ENCODE measurements at regions not wholly inside any gene's neighbourhood (a gene's known extent, or its start where the extent isn't known, plus 50 kb on each side); places are given as distances from the start of the nearest gene placed in this dataset.

GRCh38 chr2:146869328-146869727, 975.5 kb upstream of the ACVR2A start:
- H3K4me1 ChIP-seq (ENCODE audit: control insufficient read depth, insufficient read depth, low read length): no peaks in the 10 kb centered on the region
- H3K36me3 ChIP-seq (ENCODE audit: control insufficient read depth, insufficient read depth, low read length): no peaks in the 10 kb centered on the region
- H3K27ac ChIP-seq (ENCODE audit: low read length): no peak overlapping the region
- no peaks in the 10 kb centered on the region for H3K9me3 ChIP-seq (replicated peaks; ENCODE audit: control insufficient read depth, low read depth, low read length)
- H3K4me3 ChIP-seq (ENCODE audit: low read length): no peak overlapping the region
- no peak for DNase-seq
- no peaks in the 10 kb centered on the region for H3K27me3 ChIP-seq (ENCODE audit: control insufficient read depth, insufficient read depth, low read length)

- no peaks in the 10 kb centered on the region for H3K9me3 ChIP-seq (replicated peaks; ENCODE audit: control insufficient read depth, low read depth, low read length)
- H3K4me3 ChIP-seq (ENCODE audit: low read length): no peak overlapping the region
- no peaks in the 10 kb centered on the region for H3K36me3 ChIP-seq (ENCODE audit: control insufficient read depth, insufficient read depth, low read length)
- no peak for DNase-seq
- no peaks in the 10 kb centered on the region for H3K4me1 ChIP-seq (ENCODE audit: control insufficient read depth, insufficient read depth, low read length)
- H3K27me3 ChIP-seq (ENCODE audit: control insufficient read depth, insufficient read depth, low read length): no peaks in the 10 kb centered on the region
- H3K27ac ChIP-seq (ENCODE audit: low read length): no peak overlapping the region
Observed at GRCh38 chr2:146868051-146868450, 976.8 kb upstream of the ACVR2A start.

GRCh38 chr2:146867477-146867986, 977.3 kb upstream of the ACVR2A start:
- Histone ChIP-seq H3K4me3 (ENCODE audit: low read length) (no peak overlapping the region), H3K4me1 (ENCODE audit: control insufficient read depth, insufficient read depth, low read length) (no peaks in the 10 kb centered on the region), H3K9me3 (replicated peaks; ENCODE audit: control insufficient read depth, low read depth, low read length) (no peaks in the 10 kb centered on the region), H3K36me3 (ENCODE audit: control insufficient read depth, insufficient read depth, low read length) (no peaks in the 10 kb centered on the region), H3K27ac (ENCODE audit: low read length) (no peak overlapping the region), H3K27me3 (ENCODE audit: control insufficient read depth, insufficient read depth, low read length) (no peaks in the 10 kb centered on the region)
- 96% methylated on average over 5 of the region's 5 CpGs for WGBS (ENCODE audit: insufficient coverage)
- DNase-seq: no peak

GRCh38 chr2:146853741-146854444, 990.9 kb upstream of the ACVR2A start:
- Histone ChIP-seq H3K27me3 (ENCODE audit: control insufficient read depth, insufficient read depth, low read length) (no peaks in the 10 kb centered on the region), H3K9me3 (replicated peaks; ENCODE audit: control insufficient read depth, low read depth, low read length) (no peaks in the 10 kb centered on the region), H3K4me1 (ENCODE audit: control insufficient read depth, insufficient read depth, low read length) (no peaks in the 10 kb centered on the region), H3K27ac (ENCODE audit: low read length) (no peak overlapping the region), H3K4me3 (ENCODE audit: low read length) (no peak overlapping the region), H3K36me3 (ENCODE audit: control insufficient read depth, insufficient read depth, low read length) (no peaks in the 10 kb centered on the region)
- DNase-seq: no peak
- WGBS (ENCODE audit: insufficient coverage): 100% methylated on average over 1 of the region's 2 CpGs

- Histone ChIP-seq H3K27me3 (ENCODE audit: control insufficient read depth, insufficient read depth, low read length) (no peaks in the 10 kb centered on the region), H3K36me3 (ENCODE audit: control insufficient read depth, insufficient read depth, low read length) (no peaks in the 10 kb centered on the region), H3K4me3 (ENCODE audit: low read length) (no peak overlapping the region), H3K9me3 (replicated peaks; ENCODE audit: control insufficient read depth, low read depth, low read length) (no peaks in the 10 kb centered on the region), H3K4me1 (ENCODE audit: control insufficient read depth, insufficient read depth, low read length) (no peaks in the 10 kb centered on the region), H3K27ac (ENCODE audit: low read length) (no peak overlapping the region)
- WGBS (ENCODE audit: insufficient coverage): 60% methylated on average over 1 of the region's 1 CpG
- peak; percentile 7 for DNase-seq
Observed at GRCh38 chr2:146852661-146853060, 992.2 kb upstream of the ACVR2A start.

GRCh38 chr2:146850746-146851145, 994.1 kb upstream of the ACVR2A start:
- 86% methylated on average over 1 of the region's 3 CpGs for WGBS (ENCODE audit: insufficient coverage)
- no peaks in the 10 kb centered on the region for H3K4me1 ChIP-seq (ENCODE audit: control insufficient read depth, insufficient read depth, low read length)
- H3K36me3 ChIP-seq (ENCODE audit: control insufficient read depth, insufficient read depth, low read length): no peaks in the 10 kb centered on the region
- peak; percentile 44 for DNase-seq
- H3K9me3 ChIP-seq (replicated peaks; ENCODE audit: control insufficient read depth, low read depth, low read length): no peaks in the 10 kb centered on the region
- no peak overlapping the region for H3K27ac ChIP-seq (ENCODE audit: low read length)
- H3K27me3 ChIP-seq (ENCODE audit: control insufficient read depth, insufficient read depth, low read length): no peaks in the 10 kb centered on the region
- no peak overlapping the region for H3K4me3 ChIP-seq (ENCODE audit: low read length)

- DNase-seq: no peak
- Histone ChIP-seq H3K27me3 (ENCODE audit: control insufficient read depth, insufficient read depth, low read length) (no peaks in the 10 kb centered on the region), H3K4me1 (ENCODE audit: control insufficient read depth, insufficient read depth, low read length) (no peaks in the 10 kb centered on the region), H3K27ac (ENCODE audit: low read length) (no peak overlapping the region), H3K9me3 (replicated peaks; ENCODE audit: control insufficient read depth, low read depth, low read length) (no peaks in the 10 kb centered on the region), H3K4me3 (ENCODE audit: low read length) (no peak overlapping the region), H3K36me3 (ENCODE audit: control insufficient read depth, insufficient read depth, low read length) (no peaks in the 10 kb centered on the region)
Observed at GRCh38 chr2:146847846-146848245, 997.0 kb upstream of the ACVR2A start.

- DNase-seq: no peak
- H3K27me3 ChIP-seq (ENCODE audit: control insufficient read depth, insufficient read depth, low read length): no peaks in the 10 kb centered on the region
- no peaks in the 10 kb centered on the region for H3K9me3 ChIP-seq (replicated peaks; ENCODE audit: control insufficient read depth, low read depth, low read length)
- H3K27ac ChIP-seq (ENCODE audit: low read length): no peak overlapping the region
- no peaks in the 10 kb centered on the region for H3K36me3 ChIP-seq (ENCODE audit: control insufficient read depth, insufficient read depth, low read length)
- no peaks in the 10 kb centered on the region for H3K4me1 ChIP-seq (ENCODE audit: control insufficient read depth, insufficient read depth, low read length)
- 66% methylated on average over 3 of the region's 6 CpGs for WGBS (ENCODE audit: insufficient coverage)
- H3K4me3 ChIP-seq (ENCODE audit: low read length): no peak overlapping the region
Observed at GRCh38 chr2:146844226-146844990, 1000.4 kb upstream of the ACVR2A start.

GRCh38 chr2:146837857-146838256, 1007.0 kb upstream of the ACVR2A start:
- Histone ChIP-seq H3K27ac (ENCODE audit: low read length) (no peak overlapping the region), H3K27me3 (ENCODE audit: control insufficient read depth, insufficient read depth, low read length) (no peaks in the 10 kb centered on the region), H3K4me3 (ENCODE audit: low read length) (no peak overlapping the region), H3K36me3 (ENCODE audit: control insufficient read depth, insufficient read depth, low read length) (no peaks in the 10 kb centered on the region), H3K9me3 (replicated peaks; ENCODE audit: control insufficient read depth, low read depth, low read length) (no peaks in the 10 kb centered on the region), H3K4me1 (ENCODE audit: control insufficient read depth, insufficient read depth, low read length) (no peaks in the 10 kb centered on the region)
- DNase-seq: peak; percentile 38

GRCh38 chr2:146826388-146826787, 1018.4 kb upstream of the ACVR2A start:
- Histone ChIP-seq H3K27me3 (ENCODE audit: control insufficient read depth, insufficient read depth, low read length) (no peaks in the 10 kb centered on the region), H3K36me3 (ENCODE audit: control insufficient read depth, insufficient read depth, low read length) (no peaks in the 10 kb centered on the region), H3K27ac (ENCODE audit: low read length) (no peak overlapping the region), H3K9me3 (replicated peaks; ENCODE audit: control insufficient read depth, low read depth, low read length) (peaks cover 2% of the 10 kb centered on the region), H3K4me1 (ENCODE audit: control insufficient read depth, insufficient read depth, low read length) (no peaks in the 10 kb centered on the region), H3K4me3 (ENCODE audit: low read length) (no peak overlapping the region)
- no peak for DNase-seq

Measured in muscle of leg (tissue), 3 donors.